A673 (cell line): ENCODE measurements at regions not wholly inside any gene's neighbourhood (a gene's known extent, or its start where the extent isn't known, plus 50 kb on each side); places are given as distances from the start of the nearest gene placed in this dataset.

Experiments used
- EZH2 ChIP-seq: fragments of 200-600 bp; sonication (generic); IDR thresholded peaks from 2 replicates; pipeline ENCODE4 v1.6.1; 2017; ENCODE audit warnings: borderline replicate concordance, low read depth, mild to moderate bottlenecking, mixed read lengths, antibody characterized with exemption, low read length; ENCODE audit not compliant: poor library complexity, severe bottlenecking
- TF ChIP-seq, protein P1 (sequence below): fragments of 300-800, 200-600 bp; sonication (generic); conservative IDR thresholded peaks from 2 replicates; pipeline ENCODE4 v1.5.1; 2017; ENCODE audit warnings: low read depth, mild to moderate bottlenecking, antibody characterized with exemption, low read length, moderate library complexity, mixed read lengths

DNA sequence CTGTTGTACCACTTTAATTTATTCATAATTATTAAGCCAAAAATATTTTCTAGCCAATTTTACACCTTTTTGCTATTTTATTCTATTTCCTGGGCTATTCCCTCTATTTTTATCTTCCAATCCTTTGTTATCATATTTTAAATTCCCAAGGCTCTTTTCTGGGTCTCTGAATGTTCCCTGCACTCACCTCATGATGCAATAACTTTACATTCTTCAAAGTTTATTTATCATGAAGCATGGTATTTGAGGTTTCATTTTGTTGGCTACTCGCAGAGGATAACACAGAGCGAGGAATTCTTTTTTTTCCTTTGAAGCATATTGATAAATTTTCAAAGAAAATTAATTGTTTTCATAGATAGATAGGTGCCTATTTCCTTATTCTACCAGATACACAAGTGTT is 489.8 kb upstream of the TMPRSS15 start:
- no peak for TF ChIP-seq EZH2
- TF ChIP-seq, protein P1, sequence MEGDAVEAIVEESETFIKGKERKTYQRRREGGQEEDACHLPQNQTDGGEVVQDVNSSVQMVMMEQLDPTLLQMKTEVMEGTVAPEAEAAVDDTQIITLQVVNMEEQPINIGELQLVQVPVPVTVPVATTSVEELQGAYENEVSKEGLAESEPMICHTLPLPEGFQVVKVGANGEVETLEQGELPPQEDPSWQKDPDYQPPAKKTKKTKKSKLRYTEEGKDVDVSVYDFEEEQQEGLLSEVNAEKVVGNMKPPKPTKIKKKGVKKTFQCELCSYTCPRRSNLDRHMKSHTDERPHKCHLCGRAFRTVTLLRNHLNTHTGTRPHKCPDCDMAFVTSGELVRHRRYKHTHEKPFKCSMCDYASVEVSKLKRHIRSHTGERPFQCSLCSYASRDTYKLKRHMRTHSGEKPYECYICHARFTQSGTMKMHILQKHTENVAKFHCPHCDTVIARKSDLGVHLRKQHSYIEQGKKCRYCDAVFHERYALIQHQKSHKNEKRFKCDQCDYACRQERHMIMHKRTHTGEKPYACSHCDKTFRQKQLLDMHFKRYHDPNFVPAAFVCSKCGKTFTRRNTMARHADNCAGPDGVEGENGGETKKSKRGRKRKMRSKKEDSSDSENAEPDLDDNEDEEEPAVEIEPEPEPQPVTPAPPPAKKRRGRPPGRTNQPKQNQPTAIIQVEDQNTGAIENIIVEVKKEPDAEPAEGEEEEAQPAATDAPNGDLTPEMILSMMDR, result no peak
